HG02981 (cell line): ENCODE measurements at regions not wholly inside any gene's neighbourhood (a gene's known extent, or its start where the extent isn't known, plus 50 kb on each side); places are given as distances from the start of the nearest gene placed in this dataset.

Experiments used
- ATAC-seq: cut with Tn5 transposase; IDR thresholded peaks from one replicate; pipeline ENCODE4 v1.9.1; 2021; ENCODE audit warnings: mild to moderate bottlenecking, moderate library complexity; ENCODE audit not compliant: unreplicated experiment

DNA sequence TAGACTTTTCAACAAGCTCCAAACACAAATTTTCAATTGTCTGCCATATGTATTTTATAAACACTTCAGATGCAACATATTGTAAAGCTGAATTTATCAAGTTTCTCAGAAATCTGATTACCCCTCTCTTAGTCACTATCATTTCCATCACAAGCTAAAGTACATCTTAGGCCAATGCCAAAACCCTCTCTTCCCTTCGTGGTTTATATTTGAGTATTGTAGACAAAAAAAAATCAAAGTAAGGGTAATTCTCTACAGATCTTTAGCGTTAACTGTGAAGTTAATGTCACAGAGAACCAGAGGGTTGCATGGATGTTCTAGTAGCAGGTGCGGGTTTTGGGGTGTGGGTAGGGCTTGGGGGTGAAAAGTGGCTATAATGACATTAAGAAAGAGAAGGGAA lies 387.7 kb upstream of the PTGER4 start:
- no peak for ATAC-seq

DNA sequence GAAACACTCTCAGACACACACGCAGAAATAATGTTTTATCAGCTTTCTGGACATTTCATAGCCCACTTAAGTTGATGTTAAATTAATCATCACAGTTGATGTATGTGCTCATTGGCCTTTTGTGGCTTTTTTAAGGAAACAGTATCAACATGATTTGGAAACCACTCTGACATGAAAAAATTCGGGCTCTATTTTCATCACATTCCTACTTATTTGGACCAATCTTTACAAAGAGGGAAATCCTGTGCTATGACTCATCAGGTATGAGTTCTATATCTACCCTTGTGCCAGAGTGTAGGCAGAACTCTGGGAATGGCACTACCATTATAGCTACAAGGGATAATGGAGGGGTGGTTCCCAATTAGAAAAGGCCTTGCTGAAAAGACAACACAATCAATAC lies 388.4 kb upstream of the PTGER4 start:
- no peak for ATAC-seq

DNA sequence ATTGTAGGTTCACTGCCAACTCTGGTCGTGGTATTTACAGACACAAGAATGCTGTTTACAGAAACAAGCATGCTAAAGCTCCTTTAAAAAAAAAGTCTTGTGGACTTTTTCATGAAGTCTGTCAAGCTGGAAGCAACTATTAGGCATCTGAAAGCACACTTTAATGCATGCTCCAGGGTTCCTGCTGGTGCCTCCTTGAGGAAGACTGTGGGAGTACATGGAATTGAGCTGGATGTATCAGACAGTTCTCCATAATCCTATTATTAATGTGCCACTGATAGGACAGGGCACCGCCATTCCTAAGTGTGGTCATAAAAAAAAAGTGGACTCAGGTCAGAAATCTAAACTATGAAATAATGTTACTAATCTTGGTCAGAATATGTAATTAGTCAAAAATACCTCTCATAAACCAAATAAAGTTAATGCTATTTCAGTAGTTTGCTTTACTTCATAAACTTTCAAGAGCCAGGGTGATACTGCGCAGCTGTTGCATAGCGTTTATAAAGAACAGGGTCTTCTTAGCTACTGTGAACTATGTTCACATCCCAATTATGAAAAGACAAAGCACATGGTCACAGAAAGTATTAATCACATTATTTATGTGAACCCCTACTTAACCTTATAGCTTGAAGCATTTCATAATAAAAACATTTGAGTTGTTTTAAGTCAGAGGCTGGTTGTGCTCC lies 390.8 kb upstream of the PTGER4 start:
- no peak for ATAC-seq

DNA sequence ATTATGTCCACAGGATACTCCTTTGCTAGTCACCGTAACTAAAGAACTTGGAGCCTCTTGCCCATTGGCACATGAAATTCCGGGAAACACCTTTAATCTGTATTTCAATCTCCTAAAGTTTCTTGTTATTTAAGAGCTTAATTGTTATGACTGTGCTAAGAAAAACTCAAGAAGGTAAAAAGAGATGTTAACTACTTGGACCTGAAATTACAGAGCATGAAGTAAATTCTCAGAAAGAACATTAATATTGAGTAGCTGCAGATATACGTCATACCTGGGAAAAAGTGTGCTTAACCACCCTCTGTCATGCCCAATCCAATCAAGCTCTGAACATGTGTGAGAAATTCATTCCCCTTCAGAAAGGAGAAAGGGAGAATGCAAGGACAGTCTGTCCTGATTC lies 394.9 kb upstream of the PTGER4 start:
- ATAC-seq, result no peak

GRCh38 chr5:40278881-40279280 lies 400.8 kb upstream of the PTGER4 start:
- no peak for ATAC-seq

- ATAC-seq, result no peak
Measured at GRCh38 chr5:40277161-40277906, 402.4 kb upstream of the PTGER4 start.

GRCh38 chr5:40276426-40277102 lies 403.2 kb upstream of the PTGER4 start:
- ATAC-seq, result no peak

- ATAC-seq, result no peak
Measured at GRCh38 chr5:40274568-40274967, 405.1 kb upstream of the PTGER4 start.

- ATAC-seq, result no peak
Measured at GRCh38 chr5:40273936-40274335, 405.8 kb upstream of the PTGER4 start.

DNA sequence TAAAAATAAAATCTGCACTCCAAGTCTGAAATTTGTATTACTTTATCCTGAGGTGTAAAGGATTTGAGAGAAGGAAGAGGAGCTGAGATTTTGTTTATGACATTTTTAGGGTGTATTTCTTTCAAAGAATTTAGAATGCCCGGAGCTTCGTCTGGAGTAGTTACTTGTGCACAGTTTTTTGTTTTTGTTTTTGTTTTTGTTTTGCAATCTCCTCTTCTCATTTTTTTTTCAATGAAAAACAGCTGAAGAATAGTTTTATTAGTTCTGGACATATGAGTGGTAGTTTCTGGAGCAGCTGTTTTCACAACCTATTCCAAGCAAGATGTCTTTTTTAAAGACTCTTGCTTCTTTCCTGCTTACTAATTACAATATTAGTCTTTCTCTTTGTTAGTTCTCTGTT lies 408.2 kb upstream of the PTGER4 start:
- ATAC-seq, result no peak

GRCh38 chr5:40270274-40270845 lies 409.4 kb upstream of the PTGER4 start:
- no peak for ATAC-seq

DNA sequence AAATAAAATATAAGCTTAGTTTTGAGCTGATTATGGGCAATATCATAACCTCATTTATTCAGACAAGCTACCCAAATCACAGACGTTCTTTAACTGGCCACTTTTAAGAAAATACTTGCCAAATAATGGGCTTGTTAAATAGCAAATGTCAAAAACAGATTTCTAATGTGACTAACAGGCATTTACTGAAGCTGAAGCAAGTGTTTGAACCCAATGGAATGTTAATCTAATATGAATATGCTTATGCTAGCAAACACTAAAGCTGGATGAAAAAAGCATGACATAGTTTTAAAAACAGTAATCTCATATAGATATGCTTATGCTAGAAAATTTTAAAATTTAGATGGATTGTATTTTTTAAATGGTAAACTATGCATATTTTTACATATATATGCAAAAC lies 411.6 kb upstream of the PTGER4 start:
- ATAC-seq, result no peak

GRCh38 chr5:40266952-40267351 lies 412.8 kb upstream of the PTGER4 start:
- ATAC-seq, result no peak

DNA sequence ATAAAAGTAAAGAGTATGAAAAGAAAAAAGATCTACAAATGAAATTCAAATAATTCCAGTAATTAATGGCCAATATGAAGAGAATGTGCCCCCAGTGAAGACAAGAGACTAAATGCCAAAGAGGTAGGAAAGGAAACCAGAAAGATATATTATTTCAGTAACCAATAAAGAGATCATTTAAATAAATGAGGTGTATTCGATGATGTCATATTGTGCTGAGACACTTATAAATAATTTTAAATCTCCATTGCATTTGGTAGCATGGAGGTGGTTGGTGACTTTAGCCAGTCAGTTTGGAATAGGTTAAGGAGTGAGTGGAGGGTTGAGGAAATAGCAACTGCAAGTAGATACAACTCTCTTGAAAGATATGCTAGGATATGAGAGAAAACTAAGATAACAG lies 417.7 kb upstream of the PTGER4 start:
- ATAC-seq, result no peak

GRCh38 chr5:40260361-40260760 lies 419.4 kb upstream of the PTGER4 start:
- ATAC-seq, result no peak

DNA sequence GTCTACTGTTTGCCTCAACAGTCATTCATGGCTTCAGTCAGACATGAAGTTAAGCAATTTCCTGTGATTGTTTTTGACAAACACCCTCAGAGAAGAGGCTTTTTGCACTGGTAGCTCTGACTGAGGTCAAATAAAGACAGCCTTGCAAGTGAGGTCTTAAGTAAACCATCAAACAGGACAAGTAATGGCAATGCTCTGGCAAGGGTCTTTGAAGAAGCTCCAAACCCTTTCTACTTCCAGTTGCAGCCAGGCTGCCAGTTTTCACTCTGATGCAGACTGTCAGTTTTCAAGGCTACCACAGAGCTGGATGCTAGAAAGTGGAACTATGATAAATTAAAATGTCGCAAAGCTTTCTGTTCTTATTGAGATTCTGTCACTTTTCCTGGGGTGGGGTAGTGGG lies 421.5 kb upstream of the PTGER4 start:
- no peak for ATAC-seq

DNA sequence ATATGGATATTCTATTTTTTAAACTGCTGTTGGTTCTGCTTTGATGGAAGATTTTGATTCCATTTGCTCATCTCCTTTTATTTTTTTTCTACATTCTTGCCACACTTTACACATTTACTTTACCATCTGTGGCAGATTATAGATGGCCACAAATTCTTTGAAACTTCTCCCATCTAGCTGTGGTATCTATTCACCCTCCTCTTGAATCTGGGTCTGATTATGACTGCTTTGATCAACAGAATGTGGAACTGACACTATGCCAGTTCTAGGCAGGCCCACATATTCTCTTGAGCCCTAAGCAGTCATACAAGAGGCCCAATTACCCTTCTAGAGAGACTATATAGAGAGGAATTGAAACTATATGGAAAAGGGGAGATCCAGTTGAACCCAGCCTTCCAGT lies 439.0 kb upstream of the PTGER4 start:
- ATAC-seq, result no peak

DNA sequence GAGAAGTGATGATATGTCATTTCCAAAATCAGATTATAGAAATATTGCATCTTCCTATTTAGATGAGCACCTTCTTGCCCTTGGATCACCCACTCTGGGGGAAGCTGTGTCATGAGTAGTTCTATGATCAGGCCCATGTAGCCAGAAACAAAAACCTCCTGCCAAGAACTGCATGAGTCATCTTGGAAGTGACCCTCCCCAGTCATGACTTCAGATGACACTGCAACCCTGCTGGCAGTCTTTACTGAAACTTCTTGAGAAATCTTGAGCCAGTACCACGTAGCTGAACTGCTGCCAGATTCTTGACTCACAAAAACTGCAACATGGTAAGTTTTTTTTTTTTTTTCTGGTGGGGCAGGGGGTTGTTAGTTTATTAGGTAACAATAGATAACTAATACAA lies 439.6 kb upstream of the PTGER4 start:
- no peak for ATAC-seq

DNA sequence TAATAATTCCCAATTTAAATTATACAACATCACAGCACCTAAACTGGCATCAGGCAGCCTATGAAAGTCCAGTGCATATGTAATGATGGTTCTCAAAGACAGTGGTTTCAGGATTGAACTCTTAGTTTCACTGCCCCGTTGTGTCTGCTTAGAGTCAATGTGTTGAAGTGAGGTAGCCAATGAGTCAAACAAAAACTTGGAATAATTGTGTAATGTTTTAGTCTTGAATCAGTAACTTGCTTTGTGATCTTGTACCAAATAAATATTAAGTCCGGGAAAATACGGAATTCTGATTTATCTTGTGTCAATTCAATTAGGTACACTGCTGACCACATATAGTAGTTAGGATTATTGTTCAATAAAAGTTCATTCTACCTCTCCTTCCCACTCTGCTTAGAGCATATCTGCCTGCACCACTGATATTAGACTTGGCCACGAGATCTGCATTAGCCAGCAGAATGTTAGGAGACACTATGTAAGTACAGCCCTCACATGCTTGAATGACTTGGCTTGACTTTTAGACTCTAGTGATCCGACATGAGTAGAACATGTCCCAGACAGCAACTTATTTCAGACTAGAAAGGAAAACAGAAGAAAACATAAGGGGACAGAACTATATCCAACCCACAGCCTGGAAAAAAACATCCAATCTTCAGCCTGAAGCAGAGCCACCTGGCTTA lies 441.5 kb upstream of the PTGER4 start:
- ATAC-seq, result no peak

- ATAC-seq, result no peak
Measured at GRCh38 chr5:40235471-40236400, 444.0 kb upstream of the PTGER4 start.
